SK-N-SH (cell line): ENCODE measurements at regions not wholly inside any gene's neighbourhood (a gene's known extent, or its start where the extent isn't known, plus 50 kb on each side); places are given as distances from the start of the nearest gene placed in this dataset.

Source experiments
- EP300 ChIP-seq, 2 experiments: IDR thresholded peaks; 2 replicates each; pipeline versions ENCODE4 v1.4.0 to v1.6.1; 2012; ENCODE audit warnings: borderline replicate concordance in 1 of 2, low read depth in 1 of 2, low read length in 1 of 2
- FOXM1 ChIP-seq: IDR thresholded peaks from 2 replicates; pipeline ENCODE4 v1.4.0; 2012; ENCODE audit warnings: low read depth, mild to moderate bottlenecking
- GABPA ChIP-seq: IDR thresholded peaks from 2 replicates; pipeline ENCODE4 v1.4.0; 2012; ENCODE audit warnings: low read depth, mild to moderate bottlenecking
- POLR2AphosphoS5 ChIP-seq: IDR thresholded peaks from 2 replicates; pipeline ENCODE4 v1.6.1; 2012; ENCODE audit warnings: low read depth, low read length
- RAD21 ChIP-seq: IDR thresholded peaks from 2 replicates; pipeline ENCODE4 v1.6.1; 2012; ENCODE audit warnings: mild to moderate bottlenecking, low read length
- RFX5 ChIP-seq: IDR thresholded peaks from 2 replicates; pipeline ENCODE4 v1.6.1; 2012; ENCODE audit warnings: mild to moderate bottlenecking, improper control_type of control experiment, low read length
- SMC3 ChIP-seq: IDR thresholded peaks from 2 replicates; pipeline ENCODE4 v1.6.1; 2012; ENCODE audit warnings: low read depth, low read length, improper control_type of control experiment
- TAF1 ChIP-seq: IDR thresholded peaks from 2 replicates; pipeline ENCODE4 v1.6.1; 2012; ENCODE audit warnings: low read depth, mild to moderate bottlenecking, low read length, moderate library complexity, borderline replicate concordance
- YY1 ChIP-seq: IDR thresholded peaks from 2 replicates; pipeline ENCODE4 v1.4.0; 2012; ENCODE audit warnings: low read depth, mild to moderate bottlenecking
- TF ChIP-seq, protein P1 (sequence below): fragments of 200-600 bp; sonication (generic); IDR thresholded peaks from 2 replicates; pipeline ENCODE4 v1.6.1; 2017; ENCODE audit warnings: antibody characterized with exemption, mild to moderate bottlenecking, moderate library complexity

GRCh38 chr2:109736177-109736827 lies 57.8 kb upstream of the RGPD5 start:
- TF ChIP-seq YY1 (no peak), POLR2AphosphoS5 (no peak), SMC3 (peak; percentile 93), TAF1 (no peak), RAD21 (peak; percentile 86), EP300 (IDR thresholded peaks at IDR 0.05; ENCODE audit: borderline replicate concordance in 1 of 2, low read depth in 1 of 2, low read length in 1 of 2) (no peak), FOXM1 (no peak), GABPA (no peak), RFX5 (no peak)
- TF ChIP-seq, protein P1, sequence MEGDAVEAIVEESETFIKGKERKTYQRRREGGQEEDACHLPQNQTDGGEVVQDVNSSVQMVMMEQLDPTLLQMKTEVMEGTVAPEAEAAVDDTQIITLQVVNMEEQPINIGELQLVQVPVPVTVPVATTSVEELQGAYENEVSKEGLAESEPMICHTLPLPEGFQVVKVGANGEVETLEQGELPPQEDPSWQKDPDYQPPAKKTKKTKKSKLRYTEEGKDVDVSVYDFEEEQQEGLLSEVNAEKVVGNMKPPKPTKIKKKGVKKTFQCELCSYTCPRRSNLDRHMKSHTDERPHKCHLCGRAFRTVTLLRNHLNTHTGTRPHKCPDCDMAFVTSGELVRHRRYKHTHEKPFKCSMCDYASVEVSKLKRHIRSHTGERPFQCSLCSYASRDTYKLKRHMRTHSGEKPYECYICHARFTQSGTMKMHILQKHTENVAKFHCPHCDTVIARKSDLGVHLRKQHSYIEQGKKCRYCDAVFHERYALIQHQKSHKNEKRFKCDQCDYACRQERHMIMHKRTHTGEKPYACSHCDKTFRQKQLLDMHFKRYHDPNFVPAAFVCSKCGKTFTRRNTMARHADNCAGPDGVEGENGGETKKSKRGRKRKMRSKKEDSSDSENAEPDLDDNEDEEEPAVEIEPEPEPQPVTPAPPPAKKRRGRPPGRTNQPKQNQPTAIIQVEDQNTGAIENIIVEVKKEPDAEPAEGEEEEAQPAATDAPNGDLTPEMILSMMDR: peak; percentile 83
